ENCODE measurements at regions not wholly inside any gene's neighbourhood (a gene's known extent, or its start where the extent isn't known, plus 50 kb on each side); places are given as distances from the start of the nearest gene placed in this dataset.
"Not testable (repeated sequence)": the region's sequence is repeated elsewhere in the genome, so short reads cannot be mapped to it uniquely, and the experiment has no call there.

DNA sequence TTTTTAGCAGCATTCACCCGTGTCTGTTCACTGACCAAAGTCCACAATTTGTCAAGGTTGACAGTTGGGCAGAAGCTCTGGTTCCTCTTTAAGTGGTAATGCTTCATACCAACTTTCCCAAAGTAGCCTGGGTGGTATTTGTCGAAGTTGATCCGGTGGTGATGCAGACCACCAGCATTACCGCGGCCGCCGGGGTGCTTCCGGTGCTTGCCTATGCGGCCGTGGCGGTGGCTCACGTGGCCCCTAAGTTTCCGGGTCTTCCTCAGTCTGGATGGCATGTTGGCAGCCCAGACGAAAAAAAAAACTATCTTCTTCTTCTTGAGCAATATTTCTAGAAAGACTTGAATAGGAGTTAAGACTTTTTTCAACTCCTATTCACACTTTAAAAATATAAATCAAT lies 151.4 kb upstream of the RGS17 start:
- TF ChIP-seq POLR2AphosphoS5 (IDR thresholded peaks at IDR 0.05): not testable (repeated sequence)
- TF ChIP-seq, protein P1, sequence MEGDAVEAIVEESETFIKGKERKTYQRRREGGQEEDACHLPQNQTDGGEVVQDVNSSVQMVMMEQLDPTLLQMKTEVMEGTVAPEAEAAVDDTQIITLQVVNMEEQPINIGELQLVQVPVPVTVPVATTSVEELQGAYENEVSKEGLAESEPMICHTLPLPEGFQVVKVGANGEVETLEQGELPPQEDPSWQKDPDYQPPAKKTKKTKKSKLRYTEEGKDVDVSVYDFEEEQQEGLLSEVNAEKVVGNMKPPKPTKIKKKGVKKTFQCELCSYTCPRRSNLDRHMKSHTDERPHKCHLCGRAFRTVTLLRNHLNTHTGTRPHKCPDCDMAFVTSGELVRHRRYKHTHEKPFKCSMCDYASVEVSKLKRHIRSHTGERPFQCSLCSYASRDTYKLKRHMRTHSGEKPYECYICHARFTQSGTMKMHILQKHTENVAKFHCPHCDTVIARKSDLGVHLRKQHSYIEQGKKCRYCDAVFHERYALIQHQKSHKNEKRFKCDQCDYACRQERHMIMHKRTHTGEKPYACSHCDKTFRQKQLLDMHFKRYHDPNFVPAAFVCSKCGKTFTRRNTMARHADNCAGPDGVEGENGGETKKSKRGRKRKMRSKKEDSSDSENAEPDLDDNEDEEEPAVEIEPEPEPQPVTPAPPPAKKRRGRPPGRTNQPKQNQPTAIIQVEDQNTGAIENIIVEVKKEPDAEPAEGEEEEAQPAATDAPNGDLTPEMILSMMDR (IDR thresholded peaks at IDR 0.05 in 8 of 11, conservative IDR thresholded peaks at IDR 0.05 in 3 of 11): not testable (repeated sequence)
